Loucy (cell line): ENCODE measurements at regions not wholly inside any gene's neighbourhood (a gene's known extent, or its start where the extent isn't known, plus 50 kb on each side); places are given as distances from the start of the nearest gene placed in this dataset.

Source experiments
- H2AFZ ChIP-seq: fragments of 200-600 bp; sonication (generic); 2 replicates; pipeline ENCODE4 v1.6.0; 2016; ENCODE audit warnings: antibody characterized with exemption, mild to moderate bottlenecking, low read length, moderate library complexity
- H3F3A ChIP-seq: fragments of 200-600 bp; 2 replicates; pipeline ENCODE4 v1.6.0; 2016; ENCODE audit warnings: antibody characterized with exemption, low read depth, mild to moderate bottlenecking
- H3K27me3 ChIP-seq: fragments of 200-600 bp; sonication (generic); 2 replicates; pipeline ENCODE4 v1.6.1; 2014; ENCODE audit warnings: low read length, mild to moderate bottlenecking; ENCODE audit not compliant: insufficient read depth, poor library complexity, severe bottlenecking
- H3K36me3 ChIP-seq: fragments of 200-600 bp; sonication (generic); 2 replicates; pipeline ENCODE4 v1.6.1; 2016; ENCODE audit warnings: low read length; ENCODE audit not compliant: insufficient read depth
- H3K4me1 ChIP-seq: fragments of 200-600 bp; sonication (generic); 2 replicates; pipeline ENCODE4 v1.5.1; 2014; ENCODE audit warnings: low read length, mild to moderate bottlenecking; ENCODE audit not compliant: insufficient read depth, poor library complexity, severe bottlenecking
- H3K4me2 ChIP-seq: fragments of 200-600 bp; sonication (generic); 2 replicates; pipeline ENCODE4 v1.6.0; 2014; ENCODE audit warnings: antibody characterized with exemption, low read length, low read depth, mild to moderate bottlenecking; ENCODE audit not compliant: poor library complexity, severe bottlenecking
- H3K4me3 ChIP-seq: fragments of 200-600 bp; sonication (generic); 2 replicates; pipeline ENCODE4 v1.5.1; 2014; ENCODE audit warnings: low read length, mild to moderate bottlenecking, mixed read lengths; ENCODE audit not compliant: poor library complexity, severe bottlenecking
- H3K79me2 ChIP-seq: fragments of 200-600 bp; sonication (generic); 2 replicates; pipeline ENCODE4 v1.6.1; 2014; ENCODE audit warnings: low read length; ENCODE audit not compliant: insufficient read depth
- H3K9ac ChIP-seq: fragments of 200-600 bp; sonication (generic); 2 replicates; pipeline ENCODE4 v1.6.0; 2014; ENCODE audit warnings: mild to moderate bottlenecking, low read depth, low read length, moderate library complexity; ENCODE audit not compliant: poor library complexity, severe bottlenecking
- H3K9me2 ChIP-seq: fragments of 200-600 bp; sonication (generic); replicated peaks from 2 replicates; pipeline ENCODE4 v1.6.1; 2016; ENCODE audit warnings: low read depth, low read length, mixed read lengths
- H3K9me3 ChIP-seq: fragments of 200-600 bp; sonication (generic); 2 replicates; pipeline ENCODE4 v1.6.1; 2014; ENCODE audit warnings: mild to moderate bottlenecking, antibody characterized with exemption, low read length, low read depth; ENCODE audit not compliant: insufficient read depth
- H4K20me1 ChIP-seq: fragments of 200-600 bp; sonication (generic); 2 replicates; pipeline ENCODE4 v1.6.0; 2014; ENCODE audit warnings: antibody characterized with exemption, low read length, mild to moderate bottlenecking; ENCODE audit not compliant: insufficient read depth, poor library complexity, severe bottlenecking
- CTCF ChIP-seq: fragments of 200-600 bp; sonication (generic); conservative IDR thresholded peaks from 2 replicates; pipeline ENCODE4 v1.5.1; 2014; ENCODE audit warnings: mild to moderate bottlenecking, antibody characterized with exemption, low read length
- EZH2phosphoT487 ChIP-seq: fragments of 200-600 bp; IDR thresholded peaks from 2 replicates; pipeline ENCODE4 v1.6.1; 2018; ENCODE audit warnings: antibody characterized with exemption, mild to moderate bottlenecking, moderate library complexity, borderline replicate concordance

GRCh38 chr5:58239045-58239444 is 220.8 kb downstream of the PLK2 start:
- H3K9me2 ChIP-seq = no peaks in the 10 kb centered on the region
- H3K79me2 ChIP-seq = no peaks in the 10 kb centered on the region
- no peaks in the 10 kb centered on the region for H3K27me3 ChIP-seq
- no peaks in the 10 kb centered on the region for H3K9me3 ChIP-seq
- no peak overlapping the region for H3K4me2 ChIP-seq
- H3F3A ChIP-seq = no peaks in the 10 kb centered on the region
- H3K36me3 ChIP-seq = no peaks in the 10 kb centered on the region
- H4K20me1 ChIP-seq = no peaks in the 10 kb centered on the region
- H3K4me3 ChIP-seq = no peak overlapping the region
- H3K4me1 ChIP-seq = no peaks in the 10 kb centered on the region
- no peak overlapping the region for H3K9ac ChIP-seq
- TF ChIP-seq EZH2phosphoT487 (no peak), CTCF (no peak)
- no peak overlapping the region for H2AFZ ChIP-seq

- Histone ChIP-seq H3K36me3 (no peaks in the 10 kb centered on the region), H3K9me3 (no peaks in the 10 kb centered on the region), H3K4me1 (no peaks in the 10 kb centered on the region), H2AFZ (no peak overlapping the region), H3K27me3 (no peaks in the 10 kb centered on the region), H3K4me2 (no peak overlapping the region), H3K9me2 (no peaks in the 10 kb centered on the region), H3K4me3 (no peak overlapping the region), H3K79me2 (no peaks in the 10 kb centered on the region), H4K20me1 (no peaks in the 10 kb centered on the region), H3K9ac (no peak overlapping the region), H3F3A (no peaks in the 10 kb centered on the region)
- TF ChIP-seq CTCF (no peak), EZH2phosphoT487 (no peak)
These were observed 223.4 kb downstream of the PLK2 start for GRCh38 chr5:58236498-58236897.

DNA sequence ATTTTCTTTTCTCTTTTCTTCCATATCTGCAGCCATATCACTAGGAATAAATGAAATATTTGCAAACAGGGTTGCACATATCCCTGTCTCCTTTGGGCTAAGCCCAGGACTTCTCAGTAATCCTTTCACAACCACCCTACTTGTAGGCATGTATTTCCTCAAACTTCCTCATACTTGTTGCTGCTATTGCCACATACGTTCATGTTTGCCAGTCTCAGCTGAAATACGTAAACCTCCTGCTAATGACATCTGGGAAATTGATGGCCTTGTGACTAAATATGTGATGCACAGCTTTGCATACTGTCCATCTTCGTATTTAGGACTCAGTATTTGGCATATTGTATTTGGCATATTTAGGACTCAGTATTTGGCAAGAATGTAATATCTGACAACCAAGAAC is 224.6 kb downstream of the PLK2 start:
- no peaks in the 10 kb centered on the region for H3F3A ChIP-seq
- no peak overlapping the region for H3K4me2 ChIP-seq

More for the DNA sequence above, 224.6 kb downstream of the PLK2 start:
- Histone ChIP-seq H3K4me3 (no peak overlapping the region), H3K9ac (no peak overlapping the region), H3K36me3 (no peaks in the 10 kb centered on the region), H2AFZ (no peak overlapping the region), H4K20me1 (no peaks in the 10 kb centered on the region), H3K27me3 (no peaks in the 10 kb centered on the region), H3K79me2 (no peaks in the 10 kb centered on the region), H3K4me1 (no peaks in the 10 kb centered on the region), H3K9me3 (no peaks in the 10 kb centered on the region), H3K9me2 (no peaks in the 10 kb centered on the region)
- TF ChIP-seq CTCF (no peak), EZH2phosphoT487 (no peak)
